DND-41 (cell line): ENCODE measurements at regions not wholly inside any gene's neighbourhood (a gene's known extent, or its start where the extent isn't known, plus 50 kb on each side); places are given as distances from the start of the nearest gene placed in this dataset.

Experiments
- ATAC-seq: fragments of 200-7000 bp; cut with Tn5 transposase; 3 replicates; pipeline ENCODE4 v1.9.1; 2021; ENCODE audit warnings: low read depth; ENCODE audit not compliant: insufficient read depth
- DNase-seq: peaks from one replicate; pipeline ENCODE4 v3.0.0-alpha.2; 2020
- H2AFZ ChIP-seq: 2 replicates; pipeline ENCODE4 v1.6.0; 2012; ENCODE audit warnings: low read depth, low read length
- H3K27ac ChIP-seq: 2 replicates; pipeline ENCODE4 v1.5.1; 2012; ENCODE audit warnings: low read length, inconsistent platforms
- H3K27me3 ChIP-seq: fragments of 200-600 bp; sonication (generic); 2 replicates; pipeline ENCODE4 v1.6.0; 2012; ENCODE audit warnings: low read length, mild to moderate bottlenecking, inconsistent platforms; ENCODE audit not compliant: insufficient read depth, poor library complexity
- H3K36me3 ChIP-seq: 2 replicates; pipeline ENCODE4 v1.5.1; 2012; ENCODE audit warnings: low read length, inconsistent platforms; ENCODE audit not compliant: insufficient read depth
- H3K4me1 ChIP-seq: 2 replicates; pipeline ENCODE4 v1.5.1; 2012; ENCODE audit warnings: mild to moderate bottlenecking, low read length; ENCODE audit not compliant: insufficient read depth
- H3K4me2 ChIP-seq: 2 replicates; pipeline ENCODE4 v1.6.0; 2012; ENCODE audit warnings: mild to moderate bottlenecking, moderate library complexity, low read length, inconsistent platforms; ENCODE audit not compliant: insufficient read depth
- H3K4me3 ChIP-seq, 2 experiments: fragments of 200-600 bp in 1 of 2; shearing (Covaris generic) in 1 of 2; 2 replicates each; pipeline ENCODE4 v1.5.1; 2012 to 2016; ENCODE audit warnings: inconsistent platforms in 2 of 2, low read length in 2 of 2, mild to moderate bottlenecking in 2 of 2, low read depth in 1 of 2, moderate library complexity in 1 of 2
- H3K79me2 ChIP-seq: 2 replicates; pipeline ENCODE4 v1.6.0; 2012; ENCODE audit warnings: low read length, inconsistent platforms; ENCODE audit not compliant: insufficient read depth
- H3K9ac ChIP-seq: 2 replicates; pipeline ENCODE4 v1.6.0; 2012; ENCODE audit warnings: low read depth, mild to moderate bottlenecking, inconsistent platforms, low read length, moderate library complexity
- H3K9me3 ChIP-seq: 2 replicates; pipeline ENCODE4 v1.5.1; 2012; ENCODE audit warnings: low read length, moderate library complexity, mild to moderate bottlenecking, inconsistent platforms; ENCODE audit not compliant: insufficient read depth, severe bottlenecking
- H4K20me1 ChIP-seq: 2 replicates; pipeline ENCODE4 v1.6.0; 2012; ENCODE audit warnings: low read length; ENCODE audit not compliant: insufficient read depth
- CTCF ChIP-seq: IDR thresholded peaks from 2 replicates; pipeline ENCODE4 v1.5.1; 2012; ENCODE audit warnings: borderline replicate concordance, low read length, moderate library complexity, mild to moderate bottlenecking; ENCODE audit not compliant: poor library complexity, severe bottlenecking; ENCODE audit errors: extremely low read depth
- EZH2 ChIP-seq: IDR thresholded peaks from 3 replicates; pipeline ENCODE4 v1.6.1; 2012; ENCODE audit warnings: borderline replicate concordance, low read depth, mild to moderate bottlenecking, moderate library complexity, low read length, inconsistent platforms; ENCODE audit not compliant: severe bottlenecking

- Histone ChIP-seq H3K4me2 (no peak overlapping the region), H4K20me1 (no peaks in the 10 kb centered on the region), H3K9ac (no peak overlapping the region), H3K9me3 (no peaks in the 10 kb centered on the region), H3K27ac (no peak overlapping the region), H3K4me1 (no peaks in the 10 kb centered on the region), H2AFZ (no peak overlapping the region), H3K36me3 (no peaks in the 10 kb centered on the region), H3K79me2 (no peaks in the 10 kb centered on the region), H3K27me3 (peaks cover 6% of the 10 kb centered on the region), H3K4me3 (no peak overlapping the region)
- TF ChIP-seq CTCF (no peak), EZH2 (no peak)
- no peak for DNase-seq
- no peak for ATAC-seq
Measured at GRCh38 chr2:176675271-176675949, 406.2 kb downstream of the MTX2 start.

- Histone ChIP-seq H3K4me3 (no peak overlapping the region), H3K27ac (no peak overlapping the region), H3K79me2 (no peaks in the 10 kb centered on the region), H4K20me1 (no peaks in the 10 kb centered on the region), H3K9me3 (no peaks in the 10 kb centered on the region), H3K9ac (no peak overlapping the region), H3K4me2 (no peak overlapping the region), H3K27me3 (peaks cover 7% of the 10 kb centered on the region), H2AFZ (no peak overlapping the region), H3K36me3 (no peaks in the 10 kb centered on the region), H3K4me1 (no peaks in the 10 kb centered on the region)
- no peak for TF ChIP-seq CTCF
- TF ChIP-seq EZH2 = no peak
- DNase-seq = no peak
- no peak for ATAC-seq
Measured at GRCh38 chr2:176677746-176678265, 408.6 kb downstream of the MTX2 start.

- Histone ChIP-seq H3K9me3 (no peaks in the 10 kb centered on the region), H4K20me1 (no peaks in the 10 kb centered on the region), H3K27me3 (peaks cover 7% of the 10 kb centered on the region), H3K79me2 (no peaks in the 10 kb centered on the region), H2AFZ (no peak overlapping the region), H3K36me3 (no peaks in the 10 kb centered on the region), H3K9ac (no peak overlapping the region), H3K4me2 (no peak overlapping the region), H3K4me3 (no peak overlapping the region), H3K27ac (no peak overlapping the region), H3K4me1 (no peaks in the 10 kb centered on the region)
- ATAC-seq (no peak), DNase-seq (no peak)
- TF ChIP-seq CTCF (no peak), EZH2 (no peak)
Measured at GRCh38 chr2:176678571-176678970, 409.3 kb downstream of the MTX2 start.
